ENCODE measurements at regions not wholly inside any gene's neighbourhood (a gene's known extent, or its start where the extent isn't known, plus 50 kb on each side); places are given as distances from the start of the nearest gene placed in this dataset.

DNA sequence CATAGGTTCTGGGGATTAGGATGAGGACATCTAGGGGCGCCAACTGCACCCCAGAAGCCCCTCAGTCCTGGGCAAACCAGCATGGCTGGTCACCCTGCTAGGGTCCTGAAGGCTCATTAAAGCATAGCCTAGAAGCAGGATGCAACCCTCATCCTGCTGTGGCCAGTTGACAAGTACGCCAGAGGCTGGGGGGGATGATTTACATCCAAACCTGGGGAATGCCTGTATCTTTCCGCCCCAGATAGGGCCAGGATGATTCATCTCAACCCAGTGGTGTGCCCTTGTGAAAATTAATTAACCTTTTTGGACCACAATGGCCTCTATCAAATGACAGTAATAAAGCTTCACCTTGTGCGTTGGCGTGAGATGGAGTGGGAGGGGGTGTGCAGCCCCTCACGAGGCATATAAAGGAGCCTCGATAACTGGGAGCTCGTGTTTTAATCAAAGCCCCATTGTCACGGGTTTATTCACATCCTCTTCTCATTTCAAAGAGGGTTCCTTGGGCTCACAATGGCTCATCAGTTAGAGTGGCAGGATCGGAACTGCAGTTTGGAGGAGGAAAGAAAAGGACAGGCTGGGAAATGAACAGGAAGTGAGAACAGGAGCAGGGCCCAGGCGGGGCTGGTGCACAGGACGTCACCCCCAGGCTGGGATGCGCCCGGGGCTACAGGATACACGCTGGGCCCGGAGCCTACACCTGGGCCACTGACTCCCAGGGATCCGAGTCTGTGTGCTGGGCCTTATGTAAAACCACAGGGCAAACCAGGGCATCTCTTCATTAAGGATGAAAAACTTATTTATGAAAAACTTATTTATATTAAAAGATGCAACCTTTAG is 121.8 kb upstream of the PHACTR3 start:
- dilution Hi-C loops (cut with MboI; ENCODE audit: extremely low pct_ligation_motif_present, low sequenced_read_pairs), result no loop called here

More for the DNA sequence above, 121.8 kb upstream of the PHACTR3 start:
- no peak overlapping the region for H3K27ac ChIP-seq (ENCODE audit: insufficient read depth, low read depth, low read length)
- no peak overlapping the region for H3K4me3 ChIP-seq (replicated peaks in 1 of 3; ENCODE audit: insufficient read depth in 1 of 3, low read depth in 1 of 3, low read length in 3 of 3)
- no peaks in the 10 kb centered on the region for H3K9me1 ChIP-seq (replicated peaks; ENCODE audit: control insufficient read depth, extremely low read depth, insufficient read depth, low read length)
- no peaks in the 10 kb centered on the region for H3K79me2 ChIP-seq (ENCODE audit: control insufficient read depth, insufficient read depth, low read length)
- no peak for DNase-seq (ENCODE audit: low read depth, low spot score)
- POLR2A ChIA-PET, result no interaction called here
- H4K20me1 ChIP-seq (replicated peaks; ENCODE audit: control insufficient read depth, extremely low read depth, insufficient read depth, low read length), result no peaks in the 10 kb centered on the region
- H3K36me3 ChIP-seq (ENCODE audit: control insufficient read depth in 2 of 2, extremely low read depth in 1 of 2, insufficient read depth in 2 of 2, low read length in 2 of 2), result no peaks in the 10 kb centered on the region
- no peak overlapping the region for H3K4me2 ChIP-seq (ENCODE audit: insufficient read depth, low read length)
- no peaks in the 10 kb centered on the region for H3K9me3 ChIP-seq (replicated peaks; ENCODE audit: control insufficient read depth, insufficient read depth, low read length)
- CTCF ChIA-PET, result interaction anchor here (1.8 kb wide), 1 partner anchor 13 kb away, joined by 5 read pairs; no protein-coding TSS in a partner anchor
- intact Hi-C loops (cut with micrococcal nuclease), result no loop called here
- H3K9ac ChIP-seq (replicated peaks; ENCODE audit: extremely low read depth, insufficient read depth, low read length), result no peak overlapping the region
- FAIRE-seq, result no peak
- H3K4me1 ChIP-seq (ENCODE audit: control insufficient read depth, extremely low read depth, insufficient read depth, low read length), result no peaks in the 10 kb centered on the region
- TF ChIP-seq, protein P1, sequence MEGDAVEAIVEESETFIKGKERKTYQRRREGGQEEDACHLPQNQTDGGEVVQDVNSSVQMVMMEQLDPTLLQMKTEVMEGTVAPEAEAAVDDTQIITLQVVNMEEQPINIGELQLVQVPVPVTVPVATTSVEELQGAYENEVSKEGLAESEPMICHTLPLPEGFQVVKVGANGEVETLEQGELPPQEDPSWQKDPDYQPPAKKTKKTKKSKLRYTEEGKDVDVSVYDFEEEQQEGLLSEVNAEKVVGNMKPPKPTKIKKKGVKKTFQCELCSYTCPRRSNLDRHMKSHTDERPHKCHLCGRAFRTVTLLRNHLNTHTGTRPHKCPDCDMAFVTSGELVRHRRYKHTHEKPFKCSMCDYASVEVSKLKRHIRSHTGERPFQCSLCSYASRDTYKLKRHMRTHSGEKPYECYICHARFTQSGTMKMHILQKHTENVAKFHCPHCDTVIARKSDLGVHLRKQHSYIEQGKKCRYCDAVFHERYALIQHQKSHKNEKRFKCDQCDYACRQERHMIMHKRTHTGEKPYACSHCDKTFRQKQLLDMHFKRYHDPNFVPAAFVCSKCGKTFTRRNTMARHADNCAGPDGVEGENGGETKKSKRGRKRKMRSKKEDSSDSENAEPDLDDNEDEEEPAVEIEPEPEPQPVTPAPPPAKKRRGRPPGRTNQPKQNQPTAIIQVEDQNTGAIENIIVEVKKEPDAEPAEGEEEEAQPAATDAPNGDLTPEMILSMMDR (IDR thresholded peaks at IDR 0.05; ENCODE audit: extremely low read depth in 1 of 2, insufficient read depth in 1 of 2, low read depth in 1 of 2, low read length in 2 of 2), result no peak
- TF ChIP-seq MYC (IDR thresholded peaks at IDR 0.05; ENCODE audit: low read depth, low read length) (no peak), MAX (IDR thresholded peaks at IDR 0.05; ENCODE audit: insufficient read depth, insufficient read length) (no peak), JUN (IDR thresholded peaks at IDR 0.05; ENCODE audit: borderline replicate concordance, insufficient read depth, insufficient read length, low read depth) (no peak), GATA2 (IDR thresholded peaks at IDR 0.05; ENCODE audit: insufficient read depth, insufficient read length, low read depth, low read length) (no peak), FOS (IDR thresholded peaks at IDR 0.05; ENCODE audit: borderline replicate concordance, insufficient read depth, low read length) (no peak), POLR2A (IDR thresholded peaks at IDR 0.05; ENCODE audit: low read depth, low read length) (no peak), EZH2 (IDR thresholded peaks at IDR 0.05; ENCODE audit: borderline replicate concordance, low read depth, low read length, severe bottlenecking) (no peak), POLR2AphosphoS5 (IDR thresholded peaks at IDR 0.05; ENCODE audit: insufficient read depth, low read depth, low read length) (no peak)
- no peaks in the 10 kb centered on the region for H3K27me3 ChIP-seq (ENCODE audit: control insufficient read depth in 2 of 2, insufficient read depth in 2 of 2, low read length in 2 of 2)
- H2AFZ ChIP-seq (ENCODE audit: low read depth, low read length), result no peak overlapping the region
- no TSS peak for BruUV-seq (replicated peaks)

All from endothelial cell of umbilical vein (primary cell).